NCI-H526 (cell line): ENCODE measurements at regions not wholly inside any gene's neighbourhood (a gene's known extent, or its start where the extent isn't known, plus 50 kb on each side); places are given as distances from the start of the nearest gene placed in this dataset.
"Not testable (repeated sequence)": the region's sequence is repeated elsewhere in the genome, so short reads cannot be mapped to it uniquely, and the experiment has no call there.

Experiments used
- DNase-seq, 2 experiments: peaks; one replicate each; lab custom pipeline; 2025; lab: John Stamatoyannopoulos, UW

DNA sequence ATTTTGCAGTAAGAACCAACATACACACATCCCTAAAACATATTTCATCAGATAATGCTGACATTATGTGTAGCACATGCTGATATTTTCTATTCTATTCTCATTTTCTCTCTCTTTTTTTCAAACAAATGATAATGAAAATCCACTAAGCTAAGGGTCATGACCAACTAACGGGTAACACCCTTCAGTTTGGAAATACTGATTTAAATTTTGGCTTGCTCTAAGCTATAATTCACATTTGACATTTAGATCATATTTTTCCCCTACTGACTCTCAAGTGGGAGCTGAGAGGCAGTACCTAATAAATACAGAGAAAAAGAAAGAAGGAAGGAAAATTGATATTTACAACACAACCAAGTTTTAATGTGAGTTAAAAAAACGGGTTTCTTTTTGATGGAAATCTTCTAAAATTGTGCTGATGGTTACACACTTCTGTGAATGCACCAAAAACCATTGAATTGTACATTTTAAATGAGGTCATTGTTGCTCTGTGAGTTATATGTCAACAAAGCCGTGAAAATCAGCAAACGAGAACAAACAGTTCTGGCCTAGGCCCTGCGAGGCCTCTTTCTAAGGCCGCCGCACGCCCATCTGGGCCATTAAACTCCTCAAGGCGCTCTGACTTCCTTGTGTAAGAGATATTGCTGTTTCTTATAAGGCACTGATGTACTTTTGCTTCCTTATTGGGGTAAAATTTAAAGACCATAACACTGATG, 124.2 kb downstream of the GALR1 start:
- no peak for DNase-seq

- no peak for DNase-seq
These were observed 124.8 kb downstream of the GALR1 start for GRCh38 chr18:77374446-77374805.

DNA sequence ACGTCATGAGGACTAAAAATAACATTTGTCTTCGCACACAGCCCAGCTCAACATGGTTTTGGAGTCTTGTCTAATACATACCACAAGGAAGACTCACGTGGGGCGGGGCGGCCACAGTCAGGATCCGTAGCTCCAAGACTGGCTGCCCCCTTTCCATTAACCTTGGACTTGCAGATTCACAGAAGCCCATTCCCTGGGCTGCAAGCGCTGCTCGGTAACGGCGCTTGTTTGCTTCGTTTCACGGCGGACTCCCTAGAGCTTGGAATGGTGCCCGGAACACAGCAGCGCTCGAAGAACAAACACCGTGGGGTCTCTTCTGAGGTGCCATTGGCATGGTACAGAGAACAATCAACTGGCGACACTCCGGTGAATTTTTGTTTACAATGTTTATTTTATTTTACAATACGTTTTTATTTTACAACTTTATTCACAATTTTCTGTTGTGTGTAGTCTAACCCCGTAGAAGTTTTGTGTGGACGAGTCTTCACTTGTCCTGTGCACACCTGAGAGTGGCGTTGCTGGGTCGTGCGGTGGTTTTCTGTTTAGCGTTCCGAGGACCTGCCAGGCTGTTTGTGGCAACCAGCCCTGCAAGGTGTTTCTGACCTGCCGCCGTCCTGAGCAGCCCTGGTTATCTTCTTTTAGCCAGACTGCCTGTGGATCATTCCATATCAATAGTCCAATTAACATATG, 126.5 kb downstream of the GALR1 start:
- no peak for DNase-seq

DNA sequence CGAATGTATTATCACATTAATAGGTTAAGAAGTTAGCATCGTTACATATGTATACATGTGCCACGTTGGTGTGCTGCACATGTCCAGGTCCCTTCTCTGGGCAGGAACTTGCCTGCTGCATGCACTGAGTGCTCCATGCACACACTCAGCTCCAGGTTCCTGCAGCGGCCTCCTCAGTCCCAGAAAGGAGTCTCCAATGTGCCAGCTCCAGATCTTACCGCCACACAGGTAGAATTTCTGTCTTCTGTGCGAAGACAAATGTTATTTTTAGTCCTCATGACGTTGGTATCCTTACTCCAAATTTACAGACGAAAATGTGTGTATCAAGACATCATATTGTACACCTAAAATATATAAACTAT, 127.1 kb downstream of the GALR1 start:
- no peak for DNase-seq

DNA sequence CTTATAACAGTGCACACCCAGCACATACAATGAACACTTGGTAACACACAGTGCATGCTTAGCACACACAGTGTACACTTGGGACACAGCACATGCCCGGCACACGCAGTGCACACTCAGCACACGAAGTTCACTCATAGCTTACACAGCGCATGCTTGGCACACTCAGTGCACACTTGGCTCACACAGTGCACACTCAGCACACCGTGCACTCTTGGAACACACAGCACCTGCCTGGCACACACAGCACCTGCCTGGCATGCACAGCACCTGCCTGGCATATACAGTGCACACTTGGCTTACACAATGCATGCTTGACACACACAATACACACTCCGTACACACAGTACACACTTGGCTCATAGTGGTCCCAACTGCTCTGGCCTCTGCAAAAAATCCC, 128.2 kb downstream of the GALR1 start:
- no peak for DNase-seq

- no peak for DNase-seq
These were observed 130.4 kb downstream of the GALR1 start for GRCh38 chr18:77379976-77380509.

DNA sequence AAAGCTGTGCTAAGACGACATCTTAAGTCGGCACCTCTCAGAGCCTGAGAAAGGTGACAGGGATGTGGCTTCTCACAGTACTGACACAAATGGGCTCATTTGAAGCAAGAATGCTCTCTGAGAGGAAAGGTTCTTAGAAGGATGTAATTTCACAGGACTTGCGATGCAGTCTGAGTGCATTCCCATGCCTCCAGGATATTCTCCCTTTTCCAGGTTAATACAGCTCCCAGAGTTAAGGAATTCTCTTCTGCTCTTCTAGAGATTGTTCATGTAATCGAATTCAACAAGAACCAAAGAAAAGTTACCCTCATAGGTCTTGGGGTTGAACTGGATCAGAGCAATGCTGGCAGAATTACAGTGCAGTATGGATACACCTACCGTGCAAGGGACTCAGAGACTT, 131.0 kb downstream of the GALR1 start:
- DNase-seq: no peak

- no peak for DNase-seq
These were observed 142.7 kb downstream of the GALR1 start for GRCh38 chr18:77392321-77392720.

DNA sequence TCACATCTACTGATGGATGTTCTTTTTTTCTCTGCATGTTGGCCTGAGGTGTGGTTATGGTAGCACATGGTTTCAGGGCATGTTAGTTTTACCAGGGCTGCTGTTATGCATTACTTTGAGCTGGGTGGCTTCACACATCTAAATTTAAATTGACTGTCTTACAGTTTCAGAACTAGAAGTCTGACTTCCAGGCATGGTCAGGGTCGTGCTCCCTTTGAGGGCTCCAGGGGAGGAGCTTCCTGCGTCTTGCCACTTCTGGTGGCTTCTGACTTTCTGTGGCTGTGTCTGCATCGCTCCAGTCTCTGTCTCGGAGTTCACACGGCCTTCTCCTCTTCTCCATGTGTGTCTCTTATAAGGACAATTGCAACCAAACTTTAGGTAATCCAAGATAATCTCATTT, 143.9 kb downstream of the GALR1 start:
- no peak for DNase-seq

DNA sequence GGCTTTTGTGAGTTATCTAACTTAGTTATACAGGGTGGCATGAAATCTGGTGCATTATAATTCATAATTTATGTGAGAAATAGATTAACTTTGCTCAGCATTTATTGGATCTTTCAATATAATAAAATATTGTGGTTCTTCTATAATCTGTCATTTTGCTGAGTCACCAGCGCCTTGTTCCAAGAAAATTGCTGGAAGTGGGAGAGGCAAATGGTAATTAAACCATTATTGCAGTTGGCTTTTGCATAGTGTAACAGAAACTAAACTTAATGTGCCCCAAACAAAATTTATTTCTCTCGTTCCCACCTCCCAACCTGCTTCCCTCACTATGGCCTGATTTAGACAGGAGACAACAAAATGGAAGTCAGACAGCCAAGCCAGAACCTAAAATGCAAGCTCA, 146.3 kb downstream of the GALR1 start:
- DNase-seq: peak in 1 of 2 experiments; percentile 7

DNA sequence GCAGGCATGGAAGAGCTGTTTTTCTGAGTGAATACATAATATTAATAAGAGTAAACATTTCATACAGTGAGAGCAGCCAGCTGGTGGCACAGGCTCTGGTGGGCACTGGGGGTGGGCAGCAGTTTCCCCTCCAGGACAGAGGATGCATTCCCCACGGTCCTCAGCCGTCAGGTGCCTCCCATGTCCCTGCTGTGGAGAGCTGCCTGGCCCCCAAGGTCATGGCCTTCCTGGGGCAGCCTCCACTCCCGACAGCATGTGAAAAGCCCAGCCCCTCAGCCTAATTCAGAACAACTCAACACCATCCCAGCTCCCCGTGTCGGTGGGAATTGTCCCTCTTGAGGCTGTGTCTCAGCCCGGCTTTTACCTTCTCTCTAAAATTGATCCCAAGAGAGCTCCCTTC, 147.4 kb downstream of the GALR1 start:
- peak in 1 of 2 experiments; percentile 36 for DNase-seq

DNA sequence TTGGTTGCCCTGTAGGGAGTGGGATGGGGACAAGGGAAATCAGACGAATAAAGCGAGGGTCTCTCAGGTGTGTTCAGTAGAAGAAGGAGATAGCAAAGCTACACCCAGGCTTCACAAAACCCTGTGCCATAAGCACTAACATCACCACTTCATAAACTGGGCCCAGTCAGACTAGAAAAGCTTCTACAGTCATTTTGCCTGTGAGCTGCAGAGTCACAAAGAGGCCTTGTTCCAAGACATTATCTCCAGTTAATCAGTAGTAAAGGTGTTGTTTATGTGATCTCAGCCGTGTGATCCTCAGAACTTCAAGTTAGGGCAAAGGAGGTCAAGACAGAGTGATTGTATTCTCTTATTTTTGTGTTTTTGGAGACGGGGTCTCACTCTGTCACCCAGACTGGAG, 148.0 kb downstream of the GALR1 start:
- DNase-seq: no peak

DNA sequence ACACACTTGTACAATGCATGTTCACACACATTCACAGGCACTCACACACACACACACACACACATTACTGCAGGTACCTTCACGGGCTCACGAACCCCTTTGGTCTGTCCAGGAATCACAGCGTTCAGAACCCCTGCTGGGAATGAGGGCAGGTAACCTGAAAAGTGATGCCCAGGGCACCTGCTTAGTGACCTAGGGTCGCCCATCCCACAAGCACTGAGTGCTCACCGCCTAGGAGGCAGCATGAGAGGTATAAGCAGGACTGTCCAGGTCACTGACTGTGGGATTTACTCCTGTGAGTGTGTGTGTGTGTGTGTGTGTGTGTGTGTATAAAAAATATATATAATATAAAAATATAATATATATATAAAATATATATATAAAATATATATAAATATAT, 150.9 kb downstream of the GALR1 start:
- DNase-seq: no peak

- DNase-seq: no peak
These were observed 151.5 kb downstream of the GALR1 start for GRCh38 chr18:77401173-77401572.

- no peak for DNase-seq
These were observed 154.4 kb downstream of the GALR1 start for GRCh38 chr18:77403969-77404535.

GRCh38 chr18:77405096-77405495, 155.4 kb downstream of the GALR1 start:
- no peak for DNase-seq

GRCh38 chr18:77407733-77408132, 158.1 kb downstream of the GALR1 start:
- no peak for DNase-seq

- not testable (repeated sequence) for DNase-seq
These were observed 171.9 kb downstream of the GALR1 start for GRCh38 chr18:77421546-77421945.

DNA sequence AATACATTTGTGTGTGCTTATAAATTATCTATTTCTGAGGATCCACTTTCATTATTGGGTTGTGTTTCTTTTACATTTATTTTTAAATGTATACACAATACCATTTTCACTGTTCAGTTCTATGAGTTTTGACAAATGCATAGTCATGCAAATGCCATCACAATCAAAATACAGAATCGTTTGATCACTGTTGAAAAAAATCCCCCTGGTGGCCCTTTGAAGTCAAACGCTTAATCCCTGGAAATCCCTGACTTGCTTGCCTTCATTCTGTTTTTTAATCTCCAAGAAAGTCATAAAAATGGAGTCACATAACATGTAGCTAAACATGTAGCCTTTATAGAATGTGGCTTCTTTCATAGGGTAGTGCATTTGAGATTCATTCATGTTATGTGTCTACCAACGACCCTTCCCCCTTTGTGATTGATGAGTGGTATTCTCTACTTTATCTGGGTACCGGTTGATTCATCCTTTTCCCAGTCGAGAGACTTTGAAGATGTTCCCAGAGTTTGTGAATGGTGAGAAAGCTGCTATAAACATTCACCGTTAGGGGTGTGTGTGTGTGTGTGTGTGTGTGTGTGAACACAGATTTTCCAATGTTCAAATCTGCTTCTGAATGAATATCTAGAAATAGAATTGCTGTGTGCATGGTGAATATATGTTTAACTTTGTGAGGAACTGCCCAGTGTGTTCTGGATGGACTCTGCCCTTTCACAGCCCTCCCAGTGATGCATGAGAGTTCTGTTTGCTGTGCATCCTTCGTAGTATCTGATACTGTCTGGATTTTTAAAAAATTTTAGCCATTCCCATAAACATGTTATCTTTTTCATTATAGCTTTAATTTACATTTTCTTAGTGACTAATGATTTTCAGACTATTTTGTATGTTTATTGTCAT, 173.6 kb downstream of the GALR1 start:
- DNase-seq: peak in 1 of 2 experiments; percentile 18

DNA sequence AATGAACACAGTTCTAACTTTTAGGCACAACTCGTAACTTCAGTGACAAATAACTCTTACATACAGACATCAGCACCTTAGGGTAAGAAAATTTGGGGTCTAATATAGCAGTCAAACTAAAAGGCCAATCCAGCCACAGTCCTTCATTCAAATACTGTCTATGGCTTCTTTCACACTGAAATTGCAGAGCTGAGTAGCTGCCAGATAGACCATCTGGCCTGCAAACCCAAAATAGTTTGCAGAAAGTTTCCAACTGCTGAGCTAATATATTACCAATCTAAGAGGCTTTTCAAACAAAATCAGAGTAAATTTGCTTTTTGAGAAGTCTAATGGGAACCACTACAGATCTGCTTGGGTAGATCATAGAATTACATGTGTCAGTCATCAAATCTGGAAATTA, 183.4 kb downstream of the GALR1 start:
- DNase-seq: no peak

- peak; percentile 37 to 38 for DNase-seq
These were observed 190.2 kb downstream of the GALR1 start for GRCh38 chr18:77439888-77440287.

- no peak for DNase-seq
These were observed 192.7 kb downstream of the GALR1 start for GRCh38 chr18:77442393-77442792.
